ENCODE measurements at regions not wholly inside any gene's neighbourhood (a gene's known extent, or its start where the extent isn't known, plus 50 kb on each side); places are given as distances from the start of the nearest gene placed in this dataset.

DNA sequence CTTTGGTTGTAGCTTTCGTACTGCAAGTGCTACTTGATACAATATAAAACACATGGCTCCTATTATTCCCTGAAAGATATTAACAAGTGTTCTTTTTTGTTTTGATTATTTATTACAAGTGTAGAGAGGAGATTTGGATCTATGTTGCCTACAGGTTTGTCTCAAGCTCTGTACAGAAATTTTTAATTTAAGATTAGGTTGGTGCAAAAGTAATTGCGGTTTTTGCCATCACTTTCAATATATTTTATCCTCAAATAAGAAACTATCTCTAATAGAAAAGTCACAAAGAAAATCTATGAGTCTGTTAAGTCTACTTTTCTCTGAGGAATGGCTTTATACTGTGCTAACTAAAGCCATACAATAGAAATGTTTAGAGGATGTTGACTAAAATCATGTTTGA, 1086.1 kb downstream of the GRM8 start:
- Mint-ChIP-seq H3K4me3 (ENCODE audit: unreplicated experiment) (no peak overlapping the region), H3K27ac (ENCODE audit: unreplicated experiment) (no peak overlapping the region), H3K27me3 (ENCODE audit: unreplicated experiment) (no peaks in the 10 kb centered on the region), H3K36me3 (ENCODE audit: low read depth, unreplicated experiment) (no peaks in the 10 kb centered on the region), H3K9me3 (ENCODE audit: unreplicated experiment) (no peaks in the 10 kb centered on the region), H3K4me1 (ENCODE audit: unreplicated experiment) (no peaks in the 10 kb centered on the region)
- no peak for DNase-seq (ENCODE audit: low spot score)
- TF ChIP-seq, protein P1, sequence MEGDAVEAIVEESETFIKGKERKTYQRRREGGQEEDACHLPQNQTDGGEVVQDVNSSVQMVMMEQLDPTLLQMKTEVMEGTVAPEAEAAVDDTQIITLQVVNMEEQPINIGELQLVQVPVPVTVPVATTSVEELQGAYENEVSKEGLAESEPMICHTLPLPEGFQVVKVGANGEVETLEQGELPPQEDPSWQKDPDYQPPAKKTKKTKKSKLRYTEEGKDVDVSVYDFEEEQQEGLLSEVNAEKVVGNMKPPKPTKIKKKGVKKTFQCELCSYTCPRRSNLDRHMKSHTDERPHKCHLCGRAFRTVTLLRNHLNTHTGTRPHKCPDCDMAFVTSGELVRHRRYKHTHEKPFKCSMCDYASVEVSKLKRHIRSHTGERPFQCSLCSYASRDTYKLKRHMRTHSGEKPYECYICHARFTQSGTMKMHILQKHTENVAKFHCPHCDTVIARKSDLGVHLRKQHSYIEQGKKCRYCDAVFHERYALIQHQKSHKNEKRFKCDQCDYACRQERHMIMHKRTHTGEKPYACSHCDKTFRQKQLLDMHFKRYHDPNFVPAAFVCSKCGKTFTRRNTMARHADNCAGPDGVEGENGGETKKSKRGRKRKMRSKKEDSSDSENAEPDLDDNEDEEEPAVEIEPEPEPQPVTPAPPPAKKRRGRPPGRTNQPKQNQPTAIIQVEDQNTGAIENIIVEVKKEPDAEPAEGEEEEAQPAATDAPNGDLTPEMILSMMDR (IDR thresholded peaks at IDR 0.05; ENCODE audit: unreplicated experiment) = no peak

GRCh38 chr7:126163647-126164046, 1089.1 kb downstream of the GRM8 start:
- Mint-ChIP-seq H3K9me3 (ENCODE audit: unreplicated experiment) (no peaks in the 10 kb centered on the region), H3K4me3 (ENCODE audit: unreplicated experiment) (no peak overlapping the region)

GRCh38 chr7:126157391-126157790, 1095.3 kb downstream of the GRM8 start:
- no peaks in the 10 kb centered on the region for H3K4me1 Mint-ChIP-seq (ENCODE audit: unreplicated experiment)
- H3K27me3 Mint-ChIP-seq (ENCODE audit: unreplicated experiment) = no peaks in the 10 kb centered on the region
- H3K27ac Mint-ChIP-seq (ENCODE audit: unreplicated experiment) = no peak overlapping the region
- no peak overlapping the region for H3K4me3 Mint-ChIP-seq (ENCODE audit: unreplicated experiment)
- no peaks in the 10 kb centered on the region for H3K9me3 Mint-ChIP-seq (ENCODE audit: unreplicated experiment)
- no peak for DNase-seq (ENCODE audit: low spot score)
- H3K36me3 Mint-ChIP-seq (ENCODE audit: low read depth, unreplicated experiment) = no peaks in the 10 kb centered on the region
- TF ChIP-seq, protein P1 (IDR thresholded peaks at IDR 0.05; ENCODE audit: unreplicated experiment) = no peak

More at GRCh38 chr7:126163647-126164046, 1089.1 kb downstream of the GRM8 start:
- Mint-ChIP-seq H3K36me3 (ENCODE audit: low read depth, unreplicated experiment) (no peaks in the 10 kb centered on the region), H3K4me1 (ENCODE audit: unreplicated experiment) (no peaks in the 10 kb centered on the region), H3K27ac (ENCODE audit: unreplicated experiment) (no peak overlapping the region), H3K27me3 (ENCODE audit: unreplicated experiment) (no peaks in the 10 kb centered on the region)
- no peak for DNase-seq (ENCODE audit: low spot score)
- TF ChIP-seq, protein P1 (IDR thresholded peaks at IDR 0.05; ENCODE audit: unreplicated experiment) = no peak

GRCh38 chr7:126150278-126150958, 1102.3 kb downstream of the GRM8 start:
- no peaks in the 10 kb centered on the region for H3K9me3 Mint-ChIP-seq (ENCODE audit: unreplicated experiment)
- H3K27me3 Mint-ChIP-seq (ENCODE audit: unreplicated experiment) = no peaks in the 10 kb centered on the region
- H3K36me3 Mint-ChIP-seq (ENCODE audit: low read depth, unreplicated experiment) = no peaks in the 10 kb centered on the region
- no peak overlapping the region for H3K27ac Mint-ChIP-seq (ENCODE audit: unreplicated experiment)
- TF ChIP-seq, protein P1 (IDR thresholded peaks at IDR 0.05; ENCODE audit: unreplicated experiment) = no peak
- DNase-seq (ENCODE audit: low spot score) = no peak
- no peaks in the 10 kb centered on the region for H3K4me1 Mint-ChIP-seq (ENCODE audit: unreplicated experiment)
- no peak overlapping the region for H3K4me3 Mint-ChIP-seq (ENCODE audit: unreplicated experiment)

DNA sequence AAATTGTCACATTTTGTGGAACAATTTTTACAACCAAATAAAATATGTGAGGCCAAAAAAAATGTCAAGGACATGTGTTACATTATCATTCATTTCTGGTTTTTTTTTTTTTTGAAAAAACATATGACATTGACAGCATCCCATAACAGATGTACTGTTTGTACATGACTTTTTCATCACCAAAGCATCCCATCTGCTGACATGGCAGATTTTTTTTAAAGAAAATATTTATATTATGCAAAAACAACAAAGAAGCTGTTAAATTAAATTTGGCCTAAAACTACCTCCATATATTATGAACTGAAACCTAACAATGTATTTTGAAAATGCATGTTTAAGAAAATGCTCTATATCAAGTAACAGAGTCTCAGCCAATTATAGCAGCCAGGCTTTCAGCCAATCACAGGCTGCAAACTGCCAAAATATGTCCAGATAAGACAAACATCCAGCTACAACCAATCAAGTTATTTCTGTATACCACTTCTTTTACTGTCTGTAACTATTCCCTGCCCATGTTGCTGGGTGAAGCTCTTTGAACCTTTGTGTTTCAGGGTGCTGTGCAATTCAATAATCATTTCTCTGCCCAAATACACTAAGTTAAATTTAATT, 1111.8 kb downstream of the GRM8 start:
- no peak for DNase-seq (ENCODE audit: low spot score)
- TF ChIP-seq, protein P1 (IDR thresholded peaks at IDR 0.05; ENCODE audit: unreplicated experiment) = no peak
- Mint-ChIP-seq H3K4me3 (ENCODE audit: unreplicated experiment) (no peak overlapping the region), H3K27me3 (ENCODE audit: unreplicated experiment) (no peaks in the 10 kb centered on the region), H3K27ac (ENCODE audit: unreplicated experiment) (no peak overlapping the region), H3K36me3 (ENCODE audit: low read depth, unreplicated experiment) (no peaks in the 10 kb centered on the region), H3K4me1 (ENCODE audit: unreplicated experiment) (no peaks in the 10 kb centered on the region), H3K9me3 (ENCODE audit: unreplicated experiment) (no peaks in the 10 kb centered on the region)
